ENCODE measurements at regions not wholly inside any gene's neighbourhood (a gene's known extent, or its start where the extent isn't known, plus 50 kb on each side); places are given as distances from the start of the nearest gene placed in this dataset.

DNA sequence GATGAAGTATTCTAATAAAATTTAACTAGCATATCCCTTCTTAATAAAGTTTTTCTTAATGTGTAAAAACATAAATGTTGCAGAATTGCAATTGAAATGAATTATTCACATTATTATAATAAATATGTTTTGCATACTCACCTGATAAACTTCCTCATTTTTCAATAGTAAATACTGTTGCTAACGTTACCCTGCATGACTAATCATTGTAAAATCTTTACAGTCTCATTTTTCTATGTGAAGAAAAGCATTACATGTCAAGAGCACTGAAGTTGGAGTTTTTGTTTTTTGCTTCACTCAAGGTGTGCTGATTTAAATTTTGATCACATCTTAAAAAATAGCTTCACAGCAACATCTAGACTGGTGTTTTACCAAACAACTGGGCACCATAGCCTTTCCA lies 157.2 kb upstream of the CDH18 start:
- Histone ChIP-seq H2BK5ac (ENCODE audit: low read length) (no peak overlapping the region), H3K27ac (ENCODE audit: low read depth, low read length) (no peak overlapping the region)
- DNase-seq, result no peak

GRCh38 chr5:20129501-20129900 lies 141.5 kb upstream of the CDH18 start:
- peak; percentile 35 for DNase-seq
- H3K27ac ChIP-seq (ENCODE audit: low read depth, low read length), result no peak overlapping the region
- H3K9ac ChIP-seq (ENCODE audit: low read length), result no peak overlapping the region
- no peaks in the 10 kb centered on the region for H3K79me1 ChIP-seq (ENCODE audit: low read length)
- H2BK15ac ChIP-seq (replicated peaks; ENCODE audit: low read depth), result no peak overlapping the region
- H2BK120ac ChIP-seq (ENCODE audit: low read depth, low read length), result no peak overlapping the region
- no peaks in the 10 kb centered on the region for H3K4me1 ChIP-seq (ENCODE audit: control insufficient read depth, low read depth, low read length)
- no peaks in the 10 kb centered on the region for H3K36me3 ChIP-seq (ENCODE audit: control insufficient read depth, insufficient read depth, low read length)
- H3K4me3 ChIP-seq (ENCODE audit: low read length), result no peak overlapping the region
- H3K18ac ChIP-seq (ENCODE audit: low read length), result no peak overlapping the region
- H3K4ac ChIP-seq (ENCODE audit: low read depth, low read length), result no peak overlapping the region
- no peak overlapping the region for H3K4me2 ChIP-seq (ENCODE audit: low read length)
- no peak overlapping the region for H2BK5ac ChIP-seq (ENCODE audit: low read length)
- WGBS (ENCODE audit: extremely low coverage, insufficient coverage, low lambda C conversion rate), result no CpG with 5 or more reads among the region's 3 CpGs
- no peak overlapping the region for H2AK5ac ChIP-seq (ENCODE audit: low read length)
- no peak overlapping the region for H4K5ac ChIP-seq (ENCODE audit: low read length)
- H3K79me2 ChIP-seq (ENCODE audit: control insufficient read depth, insufficient read depth, low read length), result no peaks in the 10 kb centered on the region
- no peak overlapping the region for H4K8ac ChIP-seq (ENCODE audit: low read depth, low read length)
- H3K27me3 ChIP-seq (ENCODE audit: insufficient read depth, low read length, poor library complexity), result no peaks in the 10 kb centered on the region
- H3K23ac ChIP-seq (ENCODE audit: low read length), result no peak overlapping the region
- no peak overlapping the region for H3K56ac ChIP-seq (ENCODE audit: low read length)

More for the DNA sequence above, 157.2 kb upstream of the CDH18 start:
- Histone ChIP-seq H3K79me2 (ENCODE audit: control insufficient read depth, insufficient read depth, low read length) (no peaks in the 10 kb centered on the region), H2BK120ac (ENCODE audit: low read depth, low read length) (no peak overlapping the region), H3K79me1 (ENCODE audit: low read length) (no peaks in the 10 kb centered on the region), H3K4me2 (ENCODE audit: low read length) (no peak overlapping the region), H3K23ac (ENCODE audit: low read length) (no peak overlapping the region), H2BK15ac (replicated peaks; ENCODE audit: low read depth) (no peak overlapping the region), H3K9ac (ENCODE audit: low read length) (no peak overlapping the region), H3K4me1 (ENCODE audit: control insufficient read depth, low read depth, low read length) (no peaks in the 10 kb centered on the region), H3K56ac (ENCODE audit: low read length) (no peak overlapping the region), H3K4me3 (ENCODE audit: low read length) (no peak overlapping the region), H2AK5ac (ENCODE audit: low read length) (no peak overlapping the region), H3K4ac (ENCODE audit: low read depth, low read length) (no peak overlapping the region), H4K5ac (ENCODE audit: low read length) (no peak overlapping the region), H3K36me3 (ENCODE audit: control insufficient read depth, insufficient read depth, low read length) (no peaks in the 10 kb centered on the region), H3K27me3 (ENCODE audit: insufficient read depth, low read length, poor library complexity) (no peaks in the 10 kb centered on the region), H4K8ac (ENCODE audit: low read depth, low read length) (no peak overlapping the region), H3K18ac (ENCODE audit: low read length) (no peak overlapping the region)
- WGBS (ENCODE audit: extremely low coverage, insufficient coverage, low lambda C conversion rate), result no CpG with 5 or more reads among the region's 1 CpG

GRCh38 chr5:20128343-20128742 lies 140.3 kb upstream of the CDH18 start:
- no peak overlapping the region for H3K4me3 ChIP-seq (ENCODE audit: low read length)
- no peak overlapping the region for H4K5ac ChIP-seq (ENCODE audit: low read length)
- no peak overlapping the region for H3K27ac ChIP-seq (ENCODE audit: low read depth, low read length)
- H3K18ac ChIP-seq (ENCODE audit: low read length), result no peak overlapping the region
- no peak overlapping the region for H3K4me2 ChIP-seq (ENCODE audit: low read length)
- no peaks in the 10 kb centered on the region for H3K79me1 ChIP-seq (ENCODE audit: low read length)
- H3K4me1 ChIP-seq (ENCODE audit: control insufficient read depth, low read depth, low read length), result no peaks in the 10 kb centered on the region
- no peaks in the 10 kb centered on the region for H3K27me3 ChIP-seq (ENCODE audit: insufficient read depth, low read length, poor library complexity)
- no CpG with 5 or more reads among the region's 1 CpG for WGBS (ENCODE audit: extremely low coverage, insufficient coverage, low lambda C conversion rate)
- no peak overlapping the region for H2BK5ac ChIP-seq (ENCODE audit: low read length)
- no peaks in the 10 kb centered on the region for H3K36me3 ChIP-seq (ENCODE audit: control insufficient read depth, insufficient read depth, low read length)
- no peak overlapping the region for H2BK120ac ChIP-seq (ENCODE audit: low read depth, low read length)
- no peak overlapping the region for H3K56ac ChIP-seq (ENCODE audit: low read length)
- no peak overlapping the region for H2BK15ac ChIP-seq (replicated peaks; ENCODE audit: low read depth)
- no peak overlapping the region for H4K8ac ChIP-seq (ENCODE audit: low read depth, low read length)
- H3K9ac ChIP-seq (ENCODE audit: low read length), result no peak overlapping the region
- no peaks in the 10 kb centered on the region for H3K79me2 ChIP-seq (ENCODE audit: control insufficient read depth, insufficient read depth, low read length)
- no peak for DNase-seq
- no peak overlapping the region for H3K23ac ChIP-seq (ENCODE audit: low read length)
- H3K4ac ChIP-seq (ENCODE audit: low read depth, low read length), result no peak overlapping the region
- no peak overlapping the region for H2AK5ac ChIP-seq (ENCODE audit: low read length)

DNA sequence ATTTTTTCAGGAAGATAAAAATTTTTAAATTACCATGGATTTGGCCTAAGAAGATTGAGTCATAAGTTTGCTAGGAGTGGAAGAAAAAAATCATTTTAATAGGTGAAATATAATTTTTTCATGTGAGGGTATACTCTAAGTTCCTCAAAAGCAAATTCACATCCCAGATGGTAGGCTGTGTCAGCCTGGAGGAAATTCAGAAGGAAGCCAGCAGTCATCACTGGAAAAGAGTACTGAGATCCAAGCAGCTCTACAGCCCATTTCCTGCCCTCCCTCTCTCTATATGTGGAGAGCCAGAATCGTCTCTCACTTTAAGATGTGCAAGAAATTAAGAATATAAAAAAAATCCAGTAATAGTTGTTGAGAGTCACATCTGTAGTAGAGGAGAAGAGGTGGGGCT lies 126.5 kb upstream of the CDH18 start:
- no peak overlapping the region for H4K5ac ChIP-seq (ENCODE audit: low read length)
- no peak overlapping the region for H3K9ac ChIP-seq (ENCODE audit: low read length)
- no peaks in the 10 kb centered on the region for H3K4me1 ChIP-seq (ENCODE audit: control insufficient read depth, low read depth, low read length)
- H3K23ac ChIP-seq (ENCODE audit: low read length), result no peak overlapping the region
- DNase-seq, result no peak
- no peak overlapping the region for H3K18ac ChIP-seq (ENCODE audit: low read length)
- H3K79me1 ChIP-seq (ENCODE audit: low read length), result no peaks in the 10 kb centered on the region
- H3K56ac ChIP-seq (ENCODE audit: low read length), result no peak overlapping the region
- H3K36me3 ChIP-seq (ENCODE audit: control insufficient read depth, insufficient read depth, low read length), result no peaks in the 10 kb centered on the region
- no peaks in the 10 kb centered on the region for H3K27me3 ChIP-seq (ENCODE audit: insufficient read depth, low read length, poor library complexity)
- no peaks in the 10 kb centered on the region for H3K79me2 ChIP-seq (ENCODE audit: control insufficient read depth, insufficient read depth, low read length)
- H3K4ac ChIP-seq (ENCODE audit: low read depth, low read length), result no peak overlapping the region
- no peak overlapping the region for H2AK5ac ChIP-seq (ENCODE audit: low read length)
- no peak overlapping the region for H3K4me2 ChIP-seq (ENCODE audit: low read length)
- no peak overlapping the region for H4K8ac ChIP-seq (ENCODE audit: low read depth, low read length)
- WGBS (ENCODE audit: extremely low coverage, insufficient coverage, low lambda C conversion rate), result no CpG with 5 or more reads among the region's 1 CpG
- no peak overlapping the region for H3K4me3 ChIP-seq (ENCODE audit: low read length)
- no peak overlapping the region for H2BK120ac ChIP-seq (ENCODE audit: low read depth, low read length)
- H3K27ac ChIP-seq (ENCODE audit: low read depth, low read length), result no peak overlapping the region
- H2BK15ac ChIP-seq (replicated peaks; ENCODE audit: low read depth), result no peak overlapping the region
- H2BK5ac ChIP-seq (ENCODE audit: low read length), result no peak overlapping the region

GRCh38 chr5:20113931-20114330 lies 125.9 kb upstream of the CDH18 start:
- Histone ChIP-seq H2BK5ac (ENCODE audit: low read length) (no peak overlapping the region), H3K4me3 (ENCODE audit: low read length) (no peak overlapping the region), H2BK15ac (replicated peaks; ENCODE audit: low read depth) (no peak overlapping the region), H3K4me2 (ENCODE audit: low read length) (no peak overlapping the region), H3K79me1 (ENCODE audit: low read length) (no peaks in the 10 kb centered on the region), H3K23ac (ENCODE audit: low read length) (no peak overlapping the region), H3K27ac (ENCODE audit: low read depth, low read length) (no peak overlapping the region), H3K56ac (ENCODE audit: low read length) (no peak overlapping the region), H3K79me2 (ENCODE audit: control insufficient read depth, insufficient read depth, low read length) (no peaks in the 10 kb centered on the region), H3K36me3 (ENCODE audit: control insufficient read depth, insufficient read depth, low read length) (no peaks in the 10 kb centered on the region), H4K8ac (ENCODE audit: low read depth, low read length) (no peak overlapping the region), H4K5ac (ENCODE audit: low read length) (no peak overlapping the region), H3K4me1 (ENCODE audit: control insufficient read depth, low read depth, low read length) (no peaks in the 10 kb centered on the region), H3K4ac (ENCODE audit: low read depth, low read length) (no peak overlapping the region), H2BK120ac (ENCODE audit: low read depth, low read length) (no peak overlapping the region), H2AK5ac (ENCODE audit: low read length) (no peak overlapping the region), H3K9ac (ENCODE audit: low read length) (no peak overlapping the region), H3K18ac (ENCODE audit: low read length) (no peak overlapping the region), H3K27me3 (ENCODE audit: insufficient read depth, low read length, poor library complexity) (no peaks in the 10 kb centered on the region)
- no peak for DNase-seq
- WGBS (ENCODE audit: extremely low coverage, insufficient coverage, low lambda C conversion rate), result no CpG with 5 or more reads among the region's 4 CpGs

DNA sequence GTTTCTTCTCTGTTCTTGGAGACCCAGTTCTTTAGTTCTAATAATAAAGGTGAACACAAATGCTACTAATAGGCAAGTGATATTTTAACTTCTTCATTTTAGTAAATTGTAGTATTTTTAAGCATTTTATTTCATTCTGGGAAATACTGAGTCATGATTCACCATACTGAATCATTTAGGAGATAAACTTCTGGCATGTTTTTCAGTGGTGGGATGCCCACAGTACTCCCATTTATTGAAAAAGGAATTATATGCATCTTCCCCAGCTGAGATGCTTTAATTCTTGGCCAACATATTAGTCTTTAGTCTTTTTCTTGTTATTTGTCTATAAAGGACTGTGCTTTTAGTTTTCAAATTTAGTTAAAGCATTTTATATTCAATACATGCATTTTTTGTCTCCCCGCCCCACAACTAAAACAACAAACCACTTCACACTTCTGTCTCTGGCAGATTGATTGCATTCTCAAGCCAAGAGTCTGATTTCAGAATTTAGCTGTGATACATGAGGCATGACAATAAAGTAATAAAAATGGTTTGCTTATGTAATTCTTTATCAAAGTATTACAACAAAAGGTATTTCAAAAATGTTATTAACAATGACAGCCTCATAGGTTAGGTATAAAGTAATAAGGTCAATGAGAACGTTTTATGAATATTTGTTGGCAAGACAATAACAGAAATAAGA lies 125.2 kb upstream of the CDH18 start:
- H2BK5ac ChIP-seq (ENCODE audit: low read length), result no peak overlapping the region
- no peaks in the 10 kb centered on the region for H3K27me3 ChIP-seq (ENCODE audit: insufficient read depth, low read length, poor library complexity)
- no peak overlapping the region for H3K4me2 ChIP-seq (ENCODE audit: low read length)
- H3K79me1 ChIP-seq (ENCODE audit: low read length), result no peaks in the 10 kb centered on the region
- no peak overlapping the region for H3K4ac ChIP-seq (ENCODE audit: low read depth, low read length)
- H3K4me3 ChIP-seq (ENCODE audit: low read length), result no peak overlapping the region
- H4K5ac ChIP-seq (ENCODE audit: low read length), result no peak overlapping the region
- no peaks in the 10 kb centered on the region for H3K79me2 ChIP-seq (ENCODE audit: control insufficient read depth, insufficient read depth, low read length)
- no peak overlapping the region for H4K8ac ChIP-seq (ENCODE audit: low read depth, low read length)
- H3K27ac ChIP-seq (ENCODE audit: low read depth, low read length), result no peak overlapping the region
- H2BK120ac ChIP-seq (ENCODE audit: low read depth, low read length), result no peak overlapping the region
- H3K23ac ChIP-seq (ENCODE audit: low read length), result no peak overlapping the region
- no peak overlapping the region for H2BK15ac ChIP-seq (replicated peaks; ENCODE audit: low read depth)
- no CpG with 5 or more reads among the region's 2 CpGs for WGBS (ENCODE audit: extremely low coverage, insufficient coverage, low lambda C conversion rate)
- H3K9ac ChIP-seq (ENCODE audit: low read length), result no peak overlapping the region
- H3K18ac ChIP-seq (ENCODE audit: low read length), result no peak overlapping the region
- H3K4me1 ChIP-seq (ENCODE audit: control insufficient read depth, low read depth, low read length), result no peaks in the 10 kb centered on the region
- no peak overlapping the region for H2AK5ac ChIP-seq (ENCODE audit: low read length)
- H3K56ac ChIP-seq (ENCODE audit: low read length), result no peak overlapping the region
- H3K36me3 ChIP-seq (ENCODE audit: control insufficient read depth, insufficient read depth, low read length), result no peaks in the 10 kb centered on the region
- DNase-seq, result no peak

Measured in mesendoderm (in vitro differentiated cells).